ENCODE measurements at regions not wholly inside any gene's neighbourhood (a gene's known extent, or its start where the extent isn't known, plus 50 kb on each side); places are given as distances from the start of the nearest gene placed in this dataset.

DNA sequence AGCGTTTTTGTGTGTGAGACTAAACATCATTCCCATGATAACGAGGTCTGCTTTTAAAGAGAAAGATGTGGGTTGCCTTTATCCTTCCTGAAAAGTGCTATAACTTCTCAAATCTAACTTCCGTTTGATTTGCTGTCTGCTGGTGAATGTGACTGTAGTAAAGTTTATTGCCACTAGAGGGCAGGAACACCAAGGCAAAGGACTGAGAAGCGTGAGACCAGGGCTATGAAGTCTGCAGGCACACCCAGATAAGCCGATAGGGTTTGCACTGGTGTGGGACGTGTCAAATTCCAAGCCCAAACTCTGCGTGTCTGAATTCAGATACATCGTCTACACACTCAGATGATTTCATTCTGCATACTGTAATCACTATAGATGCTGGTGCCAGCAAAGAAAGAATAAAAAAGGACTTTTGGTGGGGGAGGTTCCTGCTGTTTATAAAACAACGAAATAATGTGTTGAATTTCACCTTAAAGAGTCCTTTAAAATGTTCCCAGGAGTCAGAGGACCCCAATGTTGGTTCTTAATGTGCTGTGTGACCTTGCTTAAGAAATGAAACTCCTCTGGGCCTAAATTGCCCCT, 87.2 kb downstream of the PTTG1 start:
- DNase-seq (ENCODE audit: low read depth, low spot score), result peak; percentile 39

DNA sequence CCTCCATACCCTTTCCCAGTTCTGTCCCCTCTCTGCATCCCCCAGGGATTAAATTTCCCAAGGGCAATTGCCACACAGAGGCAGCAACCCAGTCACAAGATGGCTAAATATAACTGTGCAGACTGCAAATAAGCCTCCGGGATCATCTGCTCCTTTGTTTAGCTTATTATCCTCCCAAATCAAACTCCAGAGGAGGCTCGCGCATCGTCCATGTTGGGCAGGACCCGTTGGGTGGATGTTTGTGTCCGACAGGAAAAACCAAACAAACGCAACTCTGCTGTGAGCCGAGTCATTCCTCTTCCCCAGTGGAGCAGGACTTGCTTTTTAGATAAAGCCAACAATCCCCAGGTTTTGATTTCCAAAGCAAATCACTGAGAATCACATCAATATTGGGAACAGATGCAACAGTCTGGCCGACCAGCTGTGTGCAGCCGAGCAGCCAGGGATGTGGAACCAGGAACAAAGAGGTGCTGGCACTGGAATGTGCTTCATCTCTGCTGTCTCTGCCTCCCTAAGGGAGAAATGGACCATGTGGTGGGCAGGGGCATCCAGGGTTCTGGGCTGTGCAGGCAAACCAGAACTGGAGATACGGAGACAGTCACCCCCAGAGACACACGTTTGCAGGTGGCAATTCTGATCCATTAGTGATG, 89.8 kb downstream of the PTTG1 start:
- DNase-seq (ENCODE audit: low read depth, low spot score), result no peak

Data from brain pericyte (primary cell).